Upper lobe of right lung (tissue), 1 donor: ENCODE measurements at regions not wholly inside any gene's neighbourhood (a gene's known extent, or its start where the extent isn't known, plus 50 kb on each side); places are given as distances from the start of the nearest gene placed in this dataset.

Experiments
- ATAC-seq: fragments of 200-7000 bp; cut with Tn5 transposase; one replicate; pipeline ENCODE4 v1.9.1; 2020; ENCODE audit warnings: mild to moderate bottlenecking, moderate library complexity
- DNase-seq: peaks from one replicate; pipeline ENCODE4 v3.0.0-alpha.2; 2020
- H3K27ac ChIP-seq: fragments of 200-600 bp; one replicate; pipeline ENCODE4 v1.8.0; 2022
- H3K27me3 ChIP-seq: fragments of 200-600 bp; one replicate; pipeline ENCODE4 v1.8.0; 2022; ENCODE audit warnings: mild to moderate bottlenecking
- H3K36me3 ChIP-seq: fragments of 200-600 bp; one replicate; pipeline ENCODE4 v1.8.0; 2022
- H3K4me1 ChIP-seq: fragments of 200-600 bp; one replicate; pipeline ENCODE4 v1.8.0; 2022
- H3K4me3 ChIP-seq: fragments of 200-600 bp; one replicate; pipeline ENCODE4 v1.8.0; 2022; ENCODE audit warnings: mild to moderate bottlenecking
- H3K9me3 ChIP-seq: fragments of 200-600 bp; one replicate; pipeline ENCODE4 v1.8.0; 2022
- CTCF ChIP-seq: fragments of 200-600 bp; IDR thresholded peaks from one replicate; pipeline ENCODE4 v1.8.0; 2022; ENCODE audit warnings: antibody characterized with exemption
- intact Hi-C: fragments of 100-400 bp; cut with DNase I; formaldehyde crosslinking; loops from one replicate; pipeline ENCODE4 v1.11.0; 2022
- donor health status: DM: no; HTN: yes; CAD: no; lungs with severe emphysema.

DNA sequence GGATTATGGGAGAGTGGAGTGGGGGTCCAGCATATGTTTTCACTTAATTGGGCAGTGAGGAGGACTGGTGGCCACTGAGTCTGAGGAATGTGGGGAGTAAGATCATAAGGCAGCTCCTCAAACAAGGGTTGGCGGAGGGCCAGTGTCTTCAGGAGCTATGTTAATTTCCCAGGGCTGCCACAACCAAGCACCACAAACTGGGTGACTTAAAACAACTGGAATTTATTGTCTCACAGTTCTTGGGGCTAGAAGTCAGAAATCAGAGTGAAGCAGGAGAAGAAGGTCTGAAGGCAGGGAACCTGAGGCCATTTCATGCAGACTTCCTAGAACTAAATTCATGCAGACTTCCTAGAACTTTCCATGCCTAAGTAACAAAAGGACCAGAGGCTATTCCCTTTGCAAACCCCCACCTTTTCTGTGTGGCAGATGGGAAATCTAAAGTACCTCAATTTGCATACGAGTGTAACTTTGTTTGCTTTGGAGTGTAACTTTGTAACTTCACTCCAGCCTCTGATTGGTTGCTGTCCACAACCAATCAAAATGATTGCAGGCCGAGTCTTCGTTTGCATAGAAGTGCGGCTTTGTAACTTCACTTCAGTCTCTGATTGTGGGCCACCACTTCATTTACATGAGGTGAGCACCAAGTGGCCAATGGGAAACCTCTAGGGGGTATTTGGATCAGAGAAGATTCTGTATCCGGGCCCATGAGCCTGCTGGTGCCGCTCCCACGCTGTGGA, 50.5 kb upstream of the ZBED5 start:
- TF ChIP-seq CTCF = no peak
- no peak for DNase-seq
- no peaks in the 10 kb centered on the region for H3K27me3 ChIP-seq
- intact Hi-C loops = no loop called here
- H3K36me3 ChIP-seq = no peaks in the 10 kb centered on the region
- no peak for ATAC-seq
- H3K4me1 ChIP-seq = no peaks in the 10 kb centered on the region
- H3K4me3 ChIP-seq = no peak overlapping the region
- no peak overlapping the region for H3K27ac ChIP-seq
- no peaks in the 10 kb centered on the region for H3K9me3 ChIP-seq
